GM19455 (cell line): ENCODE measurements at regions not wholly inside any gene's neighbourhood (a gene's known extent, or its start where the extent isn't known, plus 50 kb on each side); places are given as distances from the start of the nearest gene placed in this dataset.

Source experiments
- ATAC-seq: cut with Tn5 transposase; IDR thresholded peaks from one replicate; pipeline ENCODE4 v1.9.1; 2021; ENCODE audit not compliant: unreplicated experiment

- no peak for ATAC-seq
These were observed 83.9 kb upstream of the NWD2 start for GRCh38 chr4:37160653-37161052.

- ATAC-seq: no peak
These were observed 78.7 kb upstream of the NWD2 start for GRCh38 chr4:37165844-37166243.

- no peak for ATAC-seq
These were observed 74.6 kb upstream of the NWD2 start for GRCh38 chr4:37169956-37170355.

- ATAC-seq: no peak
These were observed 56.4 kb upstream of the NWD2 start for GRCh38 chr4:37188100-37188499.
